Liver (tissue), 8 donors: ENCODE measurements at regions not wholly inside any gene's neighbourhood (a gene's known extent, or its start where the extent isn't known, plus 50 kb on each side); places are given as distances from the start of the nearest gene placed in this dataset.

Experiments used
- DNase-seq: peaks from one replicate; pipeline ENCODE4 v3.0.0-alpha.2; 2017; ENCODE audit warnings: low spot score
- H3K27ac ChIP-seq, 2 donors: one replicate each; pipeline ENCODE4 v1.7.0; 2013; ENCODE audit warnings: inconsistent platforms in 2 of 2, low read length in 2 of 2, control low read depth in 1 of 2, low read depth in 1 of 2, mild to moderate bottlenecking in 1 of 2
- H3K27me3 ChIP-seq, 4 donors: one replicate each; pipeline versions ENCODE4 v1.6.1 to v1.7.0; 2013; ENCODE audit warnings: low read length in 3 of 4, inconsistent platforms in 1 of 4, mild to moderate bottlenecking in 1 of 4, moderate library complexity in 1 of 4; ENCODE audit not compliant: control insufficient read depth in 4 of 4, insufficient read depth in 4 of 4
- H3K36me3 ChIP-seq, 4 donors: one replicate each; pipeline versions ENCODE4 v1.6.1 to v1.7.0; 2013; ENCODE audit warnings: low read length in 3 of 4, mild to moderate bottlenecking in 3 of 4, low read depth in 1 of 4, moderate library complexity in 1 of 4; ENCODE audit not compliant: control insufficient read depth in 4 of 4, insufficient read depth in 3 of 4
- H3K4me1 ChIP-seq, 4 donors: one replicate each; pipeline versions ENCODE4 v1.6.1 to v1.7.0; 2013; ENCODE audit warnings: low read length in 3 of 4, mild to moderate bottlenecking in 3 of 4, moderate library complexity in 1 of 4; ENCODE audit not compliant: control insufficient read depth in 4 of 4, insufficient read depth in 4 of 4
- H3K4me3 ChIP-seq, 3 donors: one replicate each; pipeline versions ENCODE4 v1.6.1 to v1.7.0; 2013; ENCODE audit warnings: low read length in 3 of 3, control low read depth in 1 of 3, low read depth in 1 of 3, mild to moderate bottlenecking in 1 of 3
- H3K9ac ChIP-seq, 2 donors: one replicate each; pipeline ENCODE4 v1.7.0; 2013; ENCODE audit warnings: low read length in 2 of 2, mild to moderate bottlenecking in 2 of 2, moderate library complexity in 2 of 2, control low read depth in 1 of 2, low read depth in 1 of 2
- H3K9me3 ChIP-seq, 4 donors: one replicate each; pipeline versions ENCODE4 v1.6.1 to v1.7.0; 2013; ENCODE audit warnings: low read length in 3 of 4; ENCODE audit not compliant: control insufficient read depth in 4 of 4
- EGR1 ChIP-seq, 2 donors: IDR thresholded peaks; 2 replicates each; pipeline ENCODE4 v1.6.1; 2016 to 2018; ENCODE audit warnings: antibody characterized with exemption in 2 of 2, low read depth in 2 of 2
- FOXA1 ChIP-seq: IDR thresholded peaks from 2 replicates; pipeline ENCODE4 v1.6.1; 2016; ENCODE audit warnings: antibody characterized with exemption
- FOXA2 ChIP-seq: IDR thresholded peaks from 2 replicates; pipeline ENCODE4 v1.6.1; 2016; ENCODE audit warnings: antibody characterized with exemption
- GABPA ChIP-seq, 2 donors: IDR thresholded peaks in 1 of 2; conservative IDR thresholded peaks in 1 of 2; 2 replicates each; pipeline ENCODE4 v1.6.1; 2016; ENCODE audit warnings: antibody characterized with exemption in 2 of 2, mild to moderate bottlenecking in 1 of 2, moderate library complexity in 1 of 2
- HNF4A ChIP-seq, 2 donors: conservative IDR thresholded peaks; 2 replicates each; pipeline ENCODE4 v1.6.1; 2016; ENCODE audit warnings: antibody characterized with exemption in 2 of 2, mild to moderate bottlenecking in 2 of 2
- HNF4G ChIP-seq: IDR thresholded peaks from 2 replicates; pipeline ENCODE4 v1.6.1; 2016; ENCODE audit warnings: antibody characterized with exemption
- NR2F2 ChIP-seq: IDR thresholded peaks from 2 replicates; pipeline ENCODE4 v1.6.1; 2016; ENCODE audit warnings: antibody characterized with exemption
- RAD21 ChIP-seq, 2 donors: IDR thresholded peaks; 2 replicates each; pipeline ENCODE4 v1.6.1; 2016; ENCODE audit warnings: antibody characterized with exemption in 2 of 2, mild to moderate bottlenecking in 2 of 2
- RXRA ChIP-seq, 2 donors: IDR thresholded peaks; 2 replicates each; pipeline ENCODE4 v1.6.1; 2017 to 2018; ENCODE audit warnings: antibody characterized with exemption in 2 of 2, mild to moderate bottlenecking in 1 of 2
- SP1 ChIP-seq: IDR thresholded peaks from 2 replicates; pipeline ENCODE4 v1.6.1; 2018; ENCODE audit warnings: antibody characterized with exemption, mild to moderate bottlenecking
- TAF1 ChIP-seq: conservative IDR thresholded peaks from 2 replicates; pipeline ENCODE4 v1.6.1; 2016; ENCODE audit warnings: antibody characterized with exemption, mild to moderate bottlenecking
- YY1 ChIP-seq: IDR thresholded peaks from 2 replicates; pipeline ENCODE4 v1.6.1; 2016; ENCODE audit warnings: antibody characterized with exemption, mild to moderate bottlenecking
- WGBS: extraction: QIAGEN DNeasy Blood & Tissue Kit; methylation state at CpG from one replicate; pipeline ENCODE4 v1.1.7; 2013; 5-methylcytosine and 5-hydroxymethylcytosine counted together
- TF ChIP-seq, protein P1 (sequence below): fragments of 150-350 bp; IDR thresholded peaks from 2 replicates; pipeline ENCODE4 v1.5.1; 2017; ENCODE audit warnings: improper control_type of control experiment, low read depth, low read length; ENCODE audit not compliant: missing input control
- TF ChIP-seq, protein P2 (sequence below): IDR thresholded peaks from 2 replicates; pipeline ENCODE4 v1.6.1; 2016; ENCODE audit warnings: antibody characterized with exemption
- TF ChIP-seq, protein P3 (sequence below): IDR thresholded peaks from 2 replicates; pipeline ENCODE4 v1.6.1; 2016; ENCODE audit warnings: antibody characterized with exemption
- TF ChIP-seq, protein P4 (sequence below): IDR thresholded peaks from 2 replicates; pipeline ENCODE4 v1.6.1; 2016; ENCODE audit warnings: antibody characterized with exemption, mild to moderate bottlenecking
- TF ChIP-seq, protein P5 (sequence below): IDR thresholded peaks from 2 replicates; pipeline ENCODE4 v1.6.1; 2016; ENCODE audit warnings: antibody characterized with exemption
- donor health status: healthy.
- donor health status: healthy.
- donor health status: healthy.
- donor health status: healthy.
- donor health status: healthy.

DNA sequence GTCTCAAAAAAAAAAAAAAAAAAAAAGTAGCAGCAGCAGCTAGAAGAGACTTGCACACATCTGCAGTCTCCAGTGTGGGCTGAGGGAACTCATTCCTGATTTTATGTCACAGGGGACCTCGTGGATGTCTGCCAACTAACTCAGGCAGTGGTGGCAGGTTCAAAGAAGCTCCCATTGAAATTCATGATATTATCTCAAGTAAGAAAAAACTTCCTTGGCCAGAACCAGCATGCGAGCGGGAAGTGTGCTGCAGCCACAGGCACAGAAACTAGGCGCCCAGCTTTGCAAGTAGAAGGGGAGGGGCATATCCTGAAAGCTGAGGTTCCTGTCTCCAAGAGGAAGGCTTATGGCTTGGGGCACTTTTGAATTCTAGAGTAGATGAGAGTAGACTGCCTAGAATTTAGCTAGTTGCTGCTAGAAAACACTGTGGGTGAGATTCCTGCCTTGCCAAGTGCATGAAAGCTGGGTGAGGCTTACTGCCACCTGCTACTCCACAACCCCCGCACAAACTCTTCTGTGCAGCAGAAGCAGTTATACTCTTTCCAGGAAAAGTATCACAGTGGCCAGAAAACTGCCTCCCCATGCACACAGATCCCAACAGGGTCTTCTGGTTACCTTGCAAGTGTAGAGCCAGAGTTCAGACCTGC lies 603.8 kb upstream of the CA10 start:
- no peaks in the 10 kb centered on the region for H3K4me1 ChIP-seq

DNA sequence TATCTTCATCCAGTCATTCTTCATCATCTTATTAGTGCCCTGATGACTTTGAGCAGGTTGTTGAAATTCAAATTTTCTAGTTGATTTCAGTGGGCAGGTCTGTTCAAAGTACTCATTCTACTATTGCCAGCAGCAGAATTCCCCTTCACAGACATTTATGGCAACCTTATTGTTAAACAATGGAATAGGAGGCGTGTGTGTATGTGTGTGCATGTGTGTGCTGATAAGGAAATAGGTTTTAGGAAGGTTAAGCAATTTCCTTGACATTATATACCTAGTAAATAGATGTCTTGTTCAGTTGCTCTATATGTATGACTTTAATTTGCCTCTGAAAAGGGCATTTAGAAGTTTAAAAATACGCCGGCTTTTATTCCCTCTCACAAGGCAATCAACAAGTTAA lies 601.4 kb upstream of the CA10 start:
- no peak for DNase-seq
- no peak overlapping the region for H3K4me3 ChIP-seq
- H3K27ac ChIP-seq, result no peak overlapping the region
- no peak overlapping the region for H3K9ac ChIP-seq
- no peaks in the 10 kb centered on the region for H3K9me3 ChIP-seq
- WGBS, result 78% methylated on average over 3 of the region's 3 CpGs
- H3K4me1 ChIP-seq, result no peaks in the 10 kb centered on the region
- H3K27me3 ChIP-seq, result no peaks in the 10 kb centered on the region
- H3K36me3 ChIP-seq, result no peaks in the 10 kb centered on the region
- TF ChIP-seq FOXA2, result no peak
- TF ChIP-seq EGR1 (IDR thresholded peaks at IDR 0.05; ENCODE audit: low read depth in 2 of 2), result no peak
- TF ChIP-seq TAF1, result no peak
- no peak for TF ChIP-seq NR2F2
- no peak for TF ChIP-seq HNF4A (conservative IDR thresholded peaks at IDR 0.05)
- TF ChIP-seq, protein P1, sequence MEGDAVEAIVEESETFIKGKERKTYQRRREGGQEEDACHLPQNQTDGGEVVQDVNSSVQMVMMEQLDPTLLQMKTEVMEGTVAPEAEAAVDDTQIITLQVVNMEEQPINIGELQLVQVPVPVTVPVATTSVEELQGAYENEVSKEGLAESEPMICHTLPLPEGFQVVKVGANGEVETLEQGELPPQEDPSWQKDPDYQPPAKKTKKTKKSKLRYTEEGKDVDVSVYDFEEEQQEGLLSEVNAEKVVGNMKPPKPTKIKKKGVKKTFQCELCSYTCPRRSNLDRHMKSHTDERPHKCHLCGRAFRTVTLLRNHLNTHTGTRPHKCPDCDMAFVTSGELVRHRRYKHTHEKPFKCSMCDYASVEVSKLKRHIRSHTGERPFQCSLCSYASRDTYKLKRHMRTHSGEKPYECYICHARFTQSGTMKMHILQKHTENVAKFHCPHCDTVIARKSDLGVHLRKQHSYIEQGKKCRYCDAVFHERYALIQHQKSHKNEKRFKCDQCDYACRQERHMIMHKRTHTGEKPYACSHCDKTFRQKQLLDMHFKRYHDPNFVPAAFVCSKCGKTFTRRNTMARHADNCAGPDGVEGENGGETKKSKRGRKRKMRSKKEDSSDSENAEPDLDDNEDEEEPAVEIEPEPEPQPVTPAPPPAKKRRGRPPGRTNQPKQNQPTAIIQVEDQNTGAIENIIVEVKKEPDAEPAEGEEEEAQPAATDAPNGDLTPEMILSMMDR, result no peak
- no peak for TF ChIP-seq SP1
- no peak for TF ChIP-seq FOXA1
- TF ChIP-seq GABPA (IDR thresholded peaks at IDR 0.05 in 1 of 2, conservative IDR thresholded peaks at IDR 0.05 in 1 of 2), result no peak
- TF ChIP-seq RAD21 (IDR thresholded peaks at IDR 0.05), result no peak
- TF ChIP-seq RXRA (IDR thresholded peaks at IDR 0.05), result no peak
- TF ChIP-seq, protein P2, sequence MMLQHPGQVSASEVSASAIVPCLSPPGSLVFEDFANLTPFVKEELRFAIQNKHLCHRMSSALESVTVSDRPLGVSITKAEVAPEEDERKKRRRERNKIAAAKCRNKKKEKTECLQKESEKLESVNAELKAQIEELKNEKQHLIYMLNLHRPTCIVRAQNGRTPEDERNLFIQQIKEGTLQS, result no peak
- TF ChIP-seq HNF4G, result no peak

More for the DNA sequence above, 603.8 kb upstream of the CA10 start:
- Histone ChIP-seq H3K9ac (no peak overlapping the region), H3K27me3 (no peaks in the 10 kb centered on the region), H3K36me3 (no peaks in the 10 kb centered on the region), H3K4me3 (no peak overlapping the region), H3K27ac (no peak overlapping the region), H3K9me3 (peaks cover 0 to 7% (median 0%) of the 10 kb centered on the region in 4 donors)
- TF ChIP-seq HNF4A (conservative IDR thresholded peaks at IDR 0.05), result no peak
- TF ChIP-seq EGR1 (IDR thresholded peaks at IDR 0.05; ENCODE audit: low read depth in 2 of 2), result no peak
- TF ChIP-seq, protein P1, result no peak
- TF ChIP-seq NR2F2, result no peak
- TF ChIP-seq, protein P3, sequence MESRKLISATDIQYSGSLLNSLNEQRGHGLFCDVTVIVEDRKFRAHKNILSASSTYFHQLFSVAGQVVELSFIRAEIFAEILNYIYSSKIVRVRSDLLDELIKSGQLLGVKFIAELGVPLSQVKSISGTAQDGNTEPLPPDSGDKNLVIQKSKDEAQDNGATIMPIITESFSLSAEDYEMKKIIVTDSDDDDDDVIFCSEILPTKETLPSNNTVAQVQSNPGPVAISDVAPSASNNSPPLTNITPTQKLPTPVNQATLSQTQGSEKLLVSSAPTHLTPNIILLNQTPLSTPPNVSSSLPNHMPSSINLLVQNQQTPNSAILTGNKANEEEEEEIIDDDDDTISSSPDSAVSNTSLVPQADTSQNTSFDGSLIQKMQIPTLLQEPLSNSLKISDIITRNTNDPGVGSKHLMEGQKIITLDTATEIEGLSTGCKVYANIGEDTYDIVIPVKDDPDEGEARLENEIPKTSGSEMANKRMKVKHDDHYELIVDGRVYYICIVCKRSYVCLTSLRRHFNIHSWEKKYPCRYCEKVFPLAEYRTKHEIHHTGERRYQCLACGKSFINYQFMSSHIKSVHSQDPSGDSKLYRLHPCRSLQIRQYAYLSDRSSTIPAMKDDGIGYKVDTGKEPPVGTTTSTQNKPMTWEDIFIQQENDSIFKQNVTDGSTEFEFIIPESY, result no peak
- no peak for TF ChIP-seq FOXA2
- no peak for TF ChIP-seq FOXA1
- TF ChIP-seq, protein P4, sequence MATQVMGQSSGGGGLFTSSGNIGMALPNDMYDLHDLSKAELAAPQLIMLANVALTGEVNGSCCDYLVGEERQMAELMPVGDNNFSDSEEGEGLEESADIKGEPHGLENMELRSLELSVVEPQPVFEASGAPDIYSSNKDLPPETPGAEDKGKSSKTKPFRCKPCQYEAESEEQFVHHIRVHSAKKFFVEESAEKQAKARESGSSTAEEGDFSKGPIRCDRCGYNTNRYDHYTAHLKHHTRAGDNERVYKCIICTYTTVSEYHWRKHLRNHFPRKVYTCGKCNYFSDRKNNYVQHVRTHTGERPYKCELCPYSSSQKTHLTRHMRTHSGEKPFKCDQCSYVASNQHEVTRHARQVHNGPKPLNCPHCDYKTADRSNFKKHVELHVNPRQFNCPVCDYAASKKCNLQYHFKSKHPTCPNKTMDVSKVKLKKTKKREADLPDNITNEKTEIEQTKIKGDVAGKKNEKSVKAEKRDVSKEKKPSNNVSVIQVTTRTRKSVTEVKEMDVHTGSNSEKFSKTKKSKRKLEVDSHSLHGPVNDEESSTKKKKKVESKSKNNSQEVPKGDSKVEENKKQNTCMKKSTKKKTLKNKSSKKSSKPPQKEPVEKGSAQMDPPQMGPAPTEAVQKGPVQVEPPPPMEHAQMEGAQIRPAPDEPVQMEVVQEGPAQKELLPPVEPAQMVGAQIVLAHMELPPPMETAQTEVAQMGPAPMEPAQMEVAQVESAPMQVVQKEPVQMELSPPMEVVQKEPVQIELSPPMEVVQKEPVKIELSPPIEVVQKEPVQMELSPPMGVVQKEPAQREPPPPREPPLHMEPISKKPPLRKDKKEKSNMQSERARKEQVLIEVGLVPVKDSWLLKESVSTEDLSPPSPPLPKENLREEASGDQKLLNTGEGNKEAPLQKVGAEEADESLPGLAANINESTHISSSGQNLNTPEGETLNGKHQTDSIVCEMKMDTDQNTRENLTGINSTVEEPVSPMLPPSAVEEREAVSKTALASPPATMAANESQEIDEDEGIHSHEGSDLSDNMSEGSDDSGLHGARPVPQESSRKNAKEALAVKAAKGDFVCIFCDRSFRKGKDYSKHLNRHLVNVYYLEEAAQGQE, result no peak
- TF ChIP-seq YY1, result no peak
- TF ChIP-seq RXRA (IDR thresholded peaks at IDR 0.05), result no peak
- TF ChIP-seq SP1, result no peak
- TF ChIP-seq RAD21 (IDR thresholded peaks at IDR 0.05), result no peak
- TF ChIP-seq, protein P5, sequence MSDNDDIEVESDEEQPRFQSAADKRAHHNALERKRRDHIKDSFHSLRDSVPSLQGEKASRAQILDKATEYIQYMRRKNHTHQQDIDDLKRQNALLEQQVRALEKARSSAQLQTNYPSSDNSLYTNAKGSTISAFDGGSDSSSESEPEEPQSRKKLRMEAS, result no peak
- 67% methylated on average over 5 of the region's 5 CpGs for WGBS
- no peak for DNase-seq
